NT2/D1 (cell line): ENCODE measurements at regions not wholly inside any gene's neighbourhood (a gene's known extent, or its start where the extent isn't known, plus 50 kb on each side); places are given as distances from the start of the nearest gene placed in this dataset.

Experiments used
- SUZ12 ChIP-seq: IDR thresholded peaks from 2 replicates; pipeline ENCODE4 v1.6.1; 2011; ENCODE audit not compliant: insufficient read length, insufficient read depth; ENCODE audit errors: extremely low read depth
- ZNF274 ChIP-seq: IDR thresholded peaks from 2 replicates; pipeline ENCODE4 v1.6.1; 2011; ENCODE audit warnings: mild to moderate bottlenecking, low read depth, low read length

- TF ChIP-seq SUZ12 = no peak
- no peak for TF ChIP-seq ZNF274
These were observed 466.2 kb upstream of the FLRT2 start for GRCh38 chr14:85063747-85064146.
